ENCODE measurements at regions not wholly inside any gene's neighbourhood (a gene's known extent, or its start where the extent isn't known, plus 50 kb on each side); places are given as distances from the start of the nearest gene placed in this dataset.
"Not testable (repeated sequence)": the region's sequence is repeated elsewhere in the genome, so short reads cannot be mapped to it uniquely, and the experiment has no call there.

DNA sequence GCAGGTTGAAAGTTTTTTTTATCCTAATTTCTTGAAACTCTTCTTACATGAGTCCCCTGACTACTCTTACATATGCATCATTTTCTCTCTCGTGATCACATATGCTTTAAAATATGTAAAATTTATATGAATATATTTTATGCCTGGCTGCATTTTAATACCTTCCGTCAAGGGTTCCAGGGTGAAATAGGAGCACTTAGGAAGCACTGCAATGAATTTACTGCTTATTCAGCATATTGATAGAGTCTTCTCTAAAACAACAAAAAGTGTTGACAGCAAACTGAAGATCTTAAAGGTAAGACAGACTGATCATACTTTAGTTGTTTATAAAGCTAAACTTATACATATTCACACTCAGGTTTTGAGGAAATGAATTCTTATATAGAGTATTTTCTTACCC, 1191.6 kb upstream of the CRIM1 start:
- no peak for DNase-seq (ENCODE audit: low spot score)

DNA sequence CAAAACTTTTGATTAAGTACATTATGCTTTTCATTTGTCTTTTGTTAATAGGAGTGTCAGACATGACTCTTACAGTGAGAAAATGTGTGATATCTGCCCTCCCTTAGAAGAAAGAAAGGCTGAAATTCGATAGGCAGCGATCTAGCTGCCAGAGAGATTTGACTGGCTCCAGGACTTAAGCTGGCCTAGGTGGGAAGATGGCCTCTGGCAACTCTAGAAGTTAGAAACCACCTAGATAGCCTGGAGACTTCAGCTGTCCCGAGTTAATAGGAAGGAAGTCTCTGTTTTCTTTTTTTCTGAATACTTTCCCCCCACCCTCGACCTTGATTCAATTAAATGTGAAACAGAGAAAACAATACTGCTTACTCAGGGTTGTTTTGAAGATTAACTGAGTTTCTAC, 1194.7 kb upstream of the CRIM1 start:
- DNase-seq (ENCODE audit: low spot score), result no peak

- no peak for DNase-seq (ENCODE audit: low spot score)
Observed at GRCh38 chr2:35125871-35126270, 1229.7 kb upstream of the CRIM1 start.

GRCh38 chr2:35125278-35125677, 1230.3 kb upstream of the CRIM1 start:
- no peak for DNase-seq (ENCODE audit: low spot score)

- DNase-seq (ENCODE audit: low spot score), result no peak
Observed at GRCh38 chr2:35116151-35116550, 1239.4 kb upstream of the CRIM1 start.

DNA sequence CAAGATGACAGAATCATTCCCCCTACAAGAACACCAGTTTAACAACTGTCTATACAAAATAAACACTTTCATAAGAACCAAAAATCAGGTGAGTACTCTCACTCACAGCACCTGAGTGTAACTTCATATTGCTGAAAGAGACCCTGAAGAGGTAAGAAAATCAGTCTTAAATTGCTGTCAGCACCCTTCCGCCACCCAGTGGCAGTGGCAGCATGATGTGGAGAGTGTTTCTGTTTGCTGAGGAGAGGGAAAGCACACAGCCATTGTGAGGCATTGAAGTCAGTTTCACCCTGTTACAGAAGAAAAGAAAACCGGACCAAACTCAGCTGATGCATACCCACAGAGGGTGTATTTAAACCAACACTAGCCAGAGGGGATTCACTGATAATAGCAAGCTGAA, 1240.8 kb upstream of the CRIM1 start:
- no peak for DNase-seq (ENCODE audit: low spot score)

DNA sequence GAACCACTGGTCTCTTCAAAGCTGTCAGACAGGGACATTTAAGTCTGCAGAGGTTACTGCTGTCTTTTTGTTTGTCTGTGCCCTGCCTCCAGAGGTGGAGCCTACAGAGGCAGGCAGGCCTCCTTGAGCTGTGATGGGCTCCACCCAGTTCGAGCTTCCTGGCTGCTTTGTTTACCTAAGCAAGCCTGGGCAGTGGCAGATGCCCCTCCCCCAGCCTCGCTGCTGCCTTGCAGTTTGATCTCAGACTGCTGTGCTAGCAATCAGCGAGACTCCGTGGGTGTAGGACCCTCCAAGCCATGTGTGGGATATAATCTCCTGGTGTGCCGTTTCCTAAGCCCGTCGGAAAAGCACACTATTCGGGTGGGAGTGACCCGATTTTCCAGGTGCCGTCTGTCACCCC, 1243.2 kb upstream of the CRIM1 start:
- DNase-seq (ENCODE audit: low spot score), result not testable (repeated sequence)

DNA sequence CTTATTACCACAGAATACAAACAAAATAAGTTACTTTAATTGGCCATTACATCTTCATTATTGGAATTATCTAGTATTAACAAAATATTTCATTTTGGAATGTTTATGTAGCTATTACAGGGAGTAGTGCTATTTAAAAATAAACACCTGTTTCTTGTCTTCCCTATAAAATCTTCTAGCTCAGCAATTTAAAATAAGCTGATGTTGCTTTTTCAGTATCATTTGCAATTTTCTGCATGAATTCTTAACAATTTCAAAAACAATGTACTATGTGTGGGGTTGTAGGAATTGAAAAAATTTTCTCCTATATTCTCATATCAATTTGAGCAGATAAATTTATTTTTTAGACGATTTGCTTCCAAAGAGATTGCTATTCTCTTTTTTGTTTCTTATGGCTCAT, 1251.3 kb upstream of the CRIM1 start:
- DNase-seq (ENCODE audit: low spot score), result no peak

DNA sequence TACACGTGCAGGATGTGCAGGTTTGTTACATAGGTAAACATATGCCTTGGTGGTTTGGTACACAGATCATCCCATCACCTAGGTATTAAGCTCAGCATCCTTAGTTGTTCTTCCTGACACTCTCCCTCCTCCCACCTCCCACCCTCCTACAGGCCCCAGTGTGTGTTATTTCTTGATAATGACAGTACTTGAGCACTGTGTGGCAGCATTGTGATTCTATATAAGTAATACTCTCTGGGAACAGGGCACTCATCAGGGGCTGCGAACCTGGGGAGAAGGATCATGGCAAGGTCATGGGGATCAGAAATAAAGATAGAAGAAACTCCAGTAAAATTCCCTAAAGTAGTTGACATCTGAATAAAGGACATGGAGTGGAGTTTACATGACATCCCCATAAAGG, 1256.2 kb upstream of the CRIM1 start:
- DNase-seq (ENCODE audit: low spot score), result no peak

- no peak for DNase-seq (ENCODE audit: low spot score)
Observed at GRCh38 chr2:35082072-35082471, 1273.5 kb upstream of the CRIM1 start.

GRCh38 chr2:35081622-35082015, 1274.0 kb upstream of the CRIM1 start:
- no peak for DNase-seq (ENCODE audit: low spot score)

GRCh38 chr2:35081001-35081621, 1274.5 kb upstream of the CRIM1 start:
- DNase-seq (ENCODE audit: low spot score), result peak; percentile 44

DNA sequence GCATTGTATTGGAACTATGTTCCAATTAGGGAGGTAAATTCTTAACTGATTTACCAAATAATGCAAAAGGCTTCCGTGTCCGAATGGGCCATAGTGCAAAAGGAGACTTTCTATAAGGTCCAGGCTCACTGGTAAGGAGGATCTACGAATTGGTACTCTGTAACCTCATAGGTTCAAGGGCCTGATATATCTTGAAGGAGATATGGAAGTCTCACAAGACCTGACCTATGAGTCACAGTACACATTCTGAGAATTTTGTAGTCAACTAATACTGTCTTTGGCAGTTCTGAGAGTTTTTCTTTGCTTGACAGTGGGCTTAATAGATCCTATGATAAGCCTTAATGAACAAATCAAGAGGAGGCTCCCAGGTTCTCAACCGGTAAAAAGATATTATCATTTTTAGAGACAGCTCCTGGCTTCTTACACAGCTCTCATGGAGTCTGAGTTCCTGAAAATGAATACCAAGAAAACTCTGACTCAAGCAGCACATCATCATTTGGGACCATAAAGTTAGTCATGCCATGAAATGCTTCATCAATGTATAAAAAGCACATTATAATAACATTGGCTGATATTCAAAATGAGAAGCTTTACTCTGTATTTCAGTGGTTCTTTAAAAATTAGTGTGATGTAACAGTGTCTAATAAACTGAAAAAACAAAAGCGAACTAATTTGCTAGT, 1275.2 kb upstream of the CRIM1 start:
- peak; percentile 22 for DNase-seq (ENCODE audit: low spot score)

DNA sequence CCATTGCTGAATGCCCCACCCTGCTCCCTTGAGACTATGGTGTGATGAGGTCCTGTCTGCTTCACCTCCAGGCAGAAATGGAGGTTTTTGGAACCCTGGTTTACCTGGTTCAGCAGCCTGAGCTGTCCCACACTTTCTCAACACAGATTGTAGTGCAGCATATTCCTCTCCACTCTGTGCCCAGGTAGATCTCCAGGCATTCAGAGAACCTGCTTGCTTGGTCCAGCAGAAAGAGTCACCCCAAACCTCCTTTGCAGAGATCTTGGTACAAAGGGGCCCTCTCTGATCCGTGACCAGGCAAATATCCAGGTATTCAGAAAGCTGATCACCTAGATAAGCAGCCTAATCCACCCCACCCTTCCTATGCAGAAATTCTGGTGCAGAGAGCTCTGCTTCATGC, 1288.2 kb upstream of the CRIM1 start:
- no peak for DNase-seq (ENCODE audit: low spot score)

DNA sequence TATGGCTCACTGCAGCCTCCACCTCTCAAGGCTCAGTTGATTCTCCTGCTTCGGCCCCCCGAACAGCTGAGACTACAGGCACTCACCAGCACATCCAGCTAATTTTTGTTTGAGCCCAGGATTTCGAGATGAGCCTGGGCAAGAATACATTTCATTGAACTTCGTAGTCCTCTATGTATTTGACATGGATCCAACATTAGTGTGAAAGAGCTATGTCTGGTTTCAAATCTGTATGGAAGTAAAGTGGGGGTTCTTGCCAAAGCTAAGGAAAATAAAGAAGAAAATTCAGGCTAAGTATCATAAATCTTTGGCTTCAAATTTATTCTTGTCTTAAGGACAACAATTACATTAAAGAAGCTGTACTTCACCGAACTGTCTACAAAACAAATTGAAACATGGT, 1291.7 kb upstream of the CRIM1 start:
- DNase-seq (ENCODE audit: low spot score), result no peak

DNA sequence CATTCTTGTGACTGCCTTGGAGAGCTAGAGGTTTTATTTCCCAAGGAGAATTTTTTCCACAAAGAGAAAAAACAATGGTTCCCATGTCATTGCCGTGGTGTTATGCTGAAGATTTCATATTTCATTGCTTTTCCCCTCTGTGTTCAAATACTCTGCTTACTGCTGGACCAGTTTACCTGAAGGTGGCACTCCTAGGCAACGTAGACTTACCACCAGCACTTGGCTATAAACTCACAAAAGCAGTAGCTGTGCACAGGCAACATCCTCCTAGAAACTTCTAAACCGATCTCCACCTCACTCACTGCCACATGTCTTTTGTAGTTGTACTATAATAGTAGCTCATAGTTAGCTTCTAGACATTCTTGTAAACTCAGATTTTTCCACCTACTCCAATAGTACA, 1319.7 kb upstream of the CRIM1 start:
- peak; percentile 27 for DNase-seq (ENCODE audit: low spot score)

DNA sequence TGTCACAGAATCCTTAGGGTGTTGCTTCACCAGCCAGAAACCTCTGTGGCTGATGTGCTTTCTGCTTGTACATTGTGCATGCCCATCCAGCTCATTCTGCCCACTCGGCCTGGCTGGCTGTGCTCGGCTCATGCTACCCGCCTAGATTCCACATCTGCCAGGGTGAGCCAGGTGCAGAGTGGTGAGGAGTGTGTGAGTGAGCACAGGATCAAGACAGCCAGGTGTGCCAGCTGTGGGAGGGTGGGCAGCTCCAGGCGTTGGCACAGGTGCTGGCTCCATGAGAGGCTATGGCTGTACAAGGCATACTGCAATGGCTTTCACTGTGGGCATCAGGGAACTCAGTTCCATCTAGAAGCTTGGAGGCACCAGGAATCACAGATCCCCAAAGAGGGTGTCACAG, 1321.8 kb upstream of the CRIM1 start:
- no peak for DNase-seq (ENCODE audit: low spot score)

DNA sequence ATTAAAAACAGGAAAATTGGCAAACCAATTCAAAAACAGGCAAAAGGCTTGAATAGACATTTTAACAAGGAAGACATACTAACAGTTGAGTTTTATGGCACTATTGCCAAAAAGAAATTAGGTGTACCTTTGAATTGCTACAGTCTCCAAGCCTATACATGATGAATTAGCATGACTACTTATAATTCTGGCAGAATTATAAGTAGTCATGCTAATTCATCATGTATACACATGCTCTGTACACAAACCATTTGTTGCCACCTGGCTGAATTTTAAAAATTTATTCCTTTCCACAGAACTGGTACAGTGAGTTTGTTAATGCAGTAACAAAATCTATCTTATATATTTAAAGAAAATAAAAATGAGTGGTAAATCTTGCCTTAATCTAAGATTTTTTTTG, 1332.0 kb upstream of the CRIM1 start:
- DNase-seq (ENCODE audit: low spot score), result no peak

DNA sequence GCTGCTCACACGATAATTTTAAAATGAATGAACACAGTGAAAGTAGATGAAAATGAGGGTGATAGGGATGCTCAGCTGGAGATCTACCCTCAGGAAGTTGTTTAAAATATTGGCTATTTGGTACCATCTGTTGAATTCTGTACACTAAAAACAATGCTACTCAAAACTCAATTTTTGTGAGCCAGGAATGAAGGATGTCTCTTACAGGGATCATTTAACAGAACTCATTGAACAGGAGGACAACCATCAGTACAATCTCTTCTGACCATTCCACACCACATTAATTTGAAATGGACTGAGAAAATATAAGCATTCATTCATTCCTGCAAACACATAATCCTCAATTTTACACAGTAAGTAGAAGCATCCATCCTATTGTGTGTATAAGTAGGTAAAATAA, 1355.1 kb upstream of the CRIM1 start:
- DNase-seq (ENCODE audit: low spot score), result no peak

DNA sequence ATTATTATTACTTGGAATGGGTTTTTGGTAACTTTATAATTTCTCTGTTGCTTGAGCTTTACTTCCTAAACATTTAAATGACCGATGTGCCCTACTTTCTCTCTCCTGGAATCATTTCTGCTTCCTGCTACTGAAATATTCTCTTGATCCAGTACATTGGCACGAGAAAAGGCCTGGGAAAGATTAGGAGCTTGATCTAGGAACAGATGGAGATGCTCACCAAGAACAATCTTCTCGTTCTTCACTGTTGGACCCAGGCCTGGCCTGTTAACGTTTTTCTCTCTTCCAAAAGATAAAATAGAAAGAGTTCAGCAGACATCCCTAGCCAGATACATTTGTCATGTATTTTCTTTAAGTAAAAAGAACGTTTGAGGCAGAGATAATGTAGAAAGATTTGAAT, 1356.8 kb upstream of the CRIM1 start:
- no peak for DNase-seq (ENCODE audit: low spot score)

- DNase-seq (ENCODE audit: low spot score), result no peak
Observed at GRCh38 chr2:34997779-34998178, 1357.8 kb upstream of the CRIM1 start.

DNA sequence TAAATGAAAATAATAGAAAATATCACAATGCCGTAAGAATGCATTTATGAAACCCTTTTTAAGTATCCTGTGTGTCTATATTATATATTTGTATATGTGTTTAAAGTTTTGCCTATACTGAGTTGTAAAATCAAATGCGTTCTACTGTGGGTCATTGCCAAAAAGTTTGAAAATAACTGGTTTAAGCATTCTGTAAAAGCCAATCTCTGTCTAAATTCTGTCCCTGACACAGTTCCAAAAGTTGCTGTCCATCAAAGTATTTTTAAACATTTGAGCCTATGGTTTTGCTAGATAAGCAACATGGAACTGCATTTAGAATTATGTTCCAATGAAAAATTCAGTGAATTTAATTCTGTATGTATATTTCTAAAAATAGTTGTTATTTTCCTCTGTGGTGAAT, 1360.4 kb upstream of the CRIM1 start:
- no peak for DNase-seq (ENCODE audit: low spot score)

DNA sequence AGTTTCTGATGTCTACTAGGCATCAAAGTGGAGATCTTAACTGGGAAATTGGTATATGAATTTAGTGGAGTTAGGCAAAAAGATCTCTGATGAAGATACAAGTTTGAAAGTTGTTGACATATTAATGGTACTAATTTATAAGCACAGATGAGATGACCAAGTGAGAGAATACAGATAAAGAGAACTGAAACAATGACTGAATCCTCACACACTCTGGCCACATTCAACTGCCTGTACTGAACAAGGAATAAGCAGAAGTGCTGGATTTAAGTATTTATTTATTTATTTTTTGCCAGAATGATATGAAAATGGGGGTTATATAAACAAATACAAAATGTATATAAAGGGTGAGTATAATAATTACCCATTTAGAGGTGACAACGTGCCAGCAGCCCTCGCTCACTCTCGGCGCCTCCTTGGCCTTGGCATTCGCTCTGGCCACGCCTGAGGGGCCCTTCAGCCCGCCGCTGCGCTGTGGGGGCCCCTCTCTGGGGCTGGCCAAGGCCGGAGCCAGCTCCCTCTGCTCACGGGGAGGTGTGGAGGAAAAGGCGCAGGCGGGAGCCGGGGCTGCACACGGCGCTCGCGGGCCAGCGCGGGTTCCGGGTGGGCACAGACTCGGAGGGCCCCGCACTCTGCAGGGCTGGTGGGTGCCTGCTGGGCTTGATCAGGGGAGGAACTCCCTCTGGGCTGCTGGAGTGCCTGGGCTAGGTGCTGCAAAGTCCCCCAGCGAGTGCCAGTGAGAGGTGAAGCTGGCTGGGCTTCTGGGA, 1363.9 kb upstream of the CRIM1 start:
- DNase-seq (ENCODE audit: low spot score), result no peak

Data from A172 (cell line).